ENCODE measurements at regions not wholly inside any gene's neighbourhood (a gene's known extent, or its start where the extent isn't known, plus 50 kb on each side); places are given as distances from the start of the nearest gene placed in this dataset.

DNA sequence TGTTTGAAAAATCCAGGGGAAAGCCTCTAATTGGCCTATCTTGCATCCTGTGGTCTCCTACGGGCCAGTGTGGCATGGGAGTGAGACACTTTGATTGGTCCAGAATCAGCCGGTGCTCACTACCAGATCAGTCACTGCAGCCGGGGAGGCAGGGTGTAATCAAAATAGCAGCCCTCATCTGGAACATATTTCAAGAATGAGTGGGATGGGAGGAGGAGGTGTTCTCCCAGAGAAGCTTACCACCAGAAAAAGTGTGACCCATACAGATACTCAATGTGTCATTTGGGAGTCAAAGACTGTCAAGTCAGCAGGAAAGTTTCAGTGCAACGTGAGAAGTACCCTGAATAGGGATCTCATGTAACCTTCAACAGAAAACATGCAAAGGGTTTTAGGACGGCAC lies 393.9 kb upstream of the SLC14A2 start:
- no peak for TF ChIP-seq TEAD4 (IDR thresholded peaks at IDR 0.05)
- TF ChIP-seq, protein P1, sequence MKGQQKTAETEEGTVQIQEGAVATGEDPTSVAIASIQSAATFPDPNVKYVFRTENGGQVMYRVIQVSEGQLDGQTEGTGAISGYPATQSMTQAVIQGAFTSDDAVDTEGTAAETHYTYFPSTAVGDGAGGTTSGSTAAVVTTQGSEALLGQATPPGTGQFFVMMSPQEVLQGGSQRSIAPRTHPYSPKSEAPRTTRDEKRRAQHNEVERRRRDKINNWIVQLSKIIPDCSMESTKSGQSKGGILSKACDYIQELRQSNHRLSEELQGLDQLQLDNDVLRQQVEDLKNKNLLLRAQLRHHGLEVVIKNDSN (IDR thresholded peaks at IDR 0.05), result no peak
- no peak for TF ChIP-seq RAD21 (IDR thresholded peaks at IDR 0.05; ENCODE audit: low read depth)
- TF ChIP-seq EP300 (IDR thresholded peaks at IDR 0.05; ENCODE audit: borderline replicate concordance), result no peak
- no peak for TF ChIP-seq NFIC (IDR thresholded peaks at IDR 0.05)
- TF ChIP-seq TAF1 (IDR thresholded peaks at IDR 0.05; ENCODE audit: low read depth), result no peak
- TF ChIP-seq, protein P2, sequence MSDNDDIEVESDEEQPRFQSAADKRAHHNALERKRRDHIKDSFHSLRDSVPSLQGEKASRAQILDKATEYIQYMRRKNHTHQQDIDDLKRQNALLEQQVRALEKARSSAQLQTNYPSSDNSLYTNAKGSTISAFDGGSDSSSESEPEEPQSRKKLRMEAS (IDR thresholded peaks at IDR 0.05), result no peak
- no peak for TF ChIP-seq TCF12 (IDR thresholded peaks at IDR 0.05; ENCODE audit: low read depth)
